PC-9 (cell line): ENCODE measurements at regions not wholly inside any gene's neighbourhood (a gene's known extent, or its start where the extent isn't known, plus 50 kb on each side); places are given as distances from the start of the nearest gene placed in this dataset.

ENCODE experiments used
- BruUV-seq: library from RNA; stranded (reverse); fragments of 400-500 nt; replicated peaks from 2 replicates; lab custom pipeline; 2021; lab: Mats Ljungman, UMichigan
- CTCF ChIA-PET: fragments of 300-600 bp; sonication (Branson Sonifier 250); formaldehyde crosslinking; loops from one replicate; lab custom pipeline; 2022; ENCODE audit warnings: antibody characterized with exemption; lab: Charles Lee
- POLR2A ChIA-PET: fragments of 300-600 bp; sonication (Branson Sonifier 250); formaldehyde crosslinking; loops from one replicate; lab custom pipeline; 2022; ENCODE audit warnings: antibody characterized with exemption; ENCODE audit not compliant: unreplicated experiment; lab: Charles Lee
- DNase-seq, 2 experiments: peaks; one replicate each; pipeline versions ENCODE4 v3.0.0 to v3.0.0-alpha.2; 2015 to 2022; ENCODE audit warnings: mixed read lengths in 1 of 2
- H2AFZ ChIP-seq: fragments of 200-600 bp; sonication (generic); 2 replicates; pipeline ENCODE4 v1.8.1; 2017; ENCODE audit warnings: antibody characterized with exemption
- H3F3A ChIP-seq: fragments of 200-600 bp; sonication (generic); 2 replicates; pipeline ENCODE4 v1.8.1; 2017; ENCODE audit warnings: antibody characterized with exemption, mild to moderate bottlenecking, low read depth; ENCODE audit not compliant: insufficient read depth
- H3K27ac ChIP-seq: fragments of 200-600 bp; sonication (generic); 2 replicates; pipeline ENCODE4 v1.6.1; 2016; ENCODE audit warnings: mixed run types
- H3K27me3 ChIP-seq: fragments of 200-600 bp; sonication (generic); 2 replicates; pipeline ENCODE4 v1.6.1; 2016; ENCODE audit warnings: low read depth, mixed run types; ENCODE audit not compliant: insufficient read depth
- H3K36me3 ChIP-seq: fragments of 200-600 bp; sonication (generic); 2 replicates; pipeline ENCODE4 v1.6.1; 2016; ENCODE audit warnings: low read depth, mixed run types
- H3K4me1 ChIP-seq: fragments of 200-600 bp; sonication (generic); replicated peaks from 2 replicates; pipeline ENCODE4 v1.6.1; 2016; ENCODE audit warnings: mixed run types; ENCODE audit not compliant: insufficient read depth
- H3K4me2 ChIP-seq: fragments of 200-600 bp; sonication (generic); 2 replicates; pipeline ENCODE4 v1.6.1; 2017; ENCODE audit warnings: mixed run types
- H3K4me3 ChIP-seq: fragments of 200-600 bp; sonication (generic); 2 replicates; pipeline ENCODE4 v1.6.1; 2016; ENCODE audit warnings: mixed run types
- H3K79me2 ChIP-seq: fragments of 200-600 bp; sonication (generic); 2 replicates; pipeline ENCODE4 v1.6.1; 2017; ENCODE audit warnings: low read depth, mixed run types
- H3K9me2 ChIP-seq: fragments of 200-600 bp; sonication (generic); 2 replicates; pipeline ENCODE4 v1.8.1; 2017; ENCODE audit warnings: mild to moderate bottlenecking; ENCODE audit not compliant: insufficient read depth
- H3K9me3 ChIP-seq: fragments of 200-600 bp; sonication (generic); 2 replicates; pipeline ENCODE4 v1.8.1; 2016; ENCODE audit warnings: low read depth; ENCODE audit not compliant: insufficient read depth
- H4K20me1 ChIP-seq: fragments of 200-600 bp; sonication (generic); 2 replicates; pipeline ENCODE4 v1.8.1; 2017; ENCODE audit not compliant: insufficient read depth
- CTCF ChIP-seq: fragments of 200-600 bp; sonication (generic); conservative IDR thresholded peaks from 2 replicates; pipeline ENCODE4 v1.6.1; 2017; ENCODE audit warnings: mixed run types, antibody characterized with exemption, mild to moderate bottlenecking, moderate library complexity
- EZH2 ChIP-seq: fragments of 200-600 bp; sonication (generic); IDR thresholded peaks from 2 replicates; pipeline ENCODE4 v1.8.0; 2017; ENCODE audit warnings: antibody characterized with exemption, low read depth
- intact Hi-C: fragments of 100-400 bp; cut with micrococcal nuclease; formaldehyde crosslinking; loops from one replicate; pipeline ENCODE4 v1.10.0; 2022; ENCODE audit not compliant: unreplicated experiment

- DNase-seq, result peak in 1 of 2 experiments; percentile 10
- Histone ChIP-seq H3K4me2 (no peak overlapping the region), H4K20me1 (no peaks in the 10 kb centered on the region), H3K9me3 (no peaks in the 10 kb centered on the region), H2AFZ (no peak overlapping the region), H3K79me2 (no peaks in the 10 kb centered on the region), H3F3A (no peaks in the 10 kb centered on the region), H3K27ac (no peak overlapping the region), H3K4me1 (no peaks in the 10 kb centered on the region), H3K9me2 (no peaks in the 10 kb centered on the region), H3K4me3 (no peak overlapping the region), H3K27me3 (no peaks in the 10 kb centered on the region), H3K36me3 (no peaks in the 10 kb centered on the region)
- POLR2A ChIA-PET, result no interaction called here
- BruUV-seq, result no TSS peak
- CTCF ChIA-PET, result no interaction called here
- TF ChIP-seq EZH2 (no peak), CTCF (no peak)
- intact Hi-C loops, result no loop called here
Observed at GRCh38 chr13:40318366-40318765, 348.1 kb downstream of the FOXO1 start.

GRCh38 chr13:40319699-40320579, 346.5 kb downstream of the FOXO1 start:
- no TSS peak for BruUV-seq
- CTCF ChIA-PET, result no interaction called here
- Histone ChIP-seq H3F3A (no peaks in the 10 kb centered on the region), H3K9me3 (no peaks in the 10 kb centered on the region; the same call in 1 of the 2 replicates), H3K36me3 (no peaks in the 10 kb centered on the region), H3K27ac (no peak overlapping the region), H3K4me3 (no peak overlapping the region), H3K79me2 (no peaks in the 10 kb centered on the region), H3K4me2 (no peak overlapping the region), H3K4me1 (no peaks in the 10 kb centered on the region), H4K20me1 (no peaks in the 10 kb centered on the region), H3K9me2 (no peaks in the 10 kb centered on the region), H3K27me3 (no peaks in the 10 kb centered on the region), H2AFZ (no peak overlapping the region)
- intact Hi-C loops, result no loop called here
- TF ChIP-seq CTCF, result no peak
- no peak for TF ChIP-seq EZH2
- DNase-seq, result no peak
- POLR2A ChIA-PET, result no interaction called here

GRCh38 chr13:40328091-40328490, 338.4 kb downstream of the FOXO1 start:
- no peaks in the 10 kb centered on the region for H3K36me3 ChIP-seq
- intact Hi-C loops, result no loop called here
- H3K27me3 ChIP-seq, result no peaks in the 10 kb centered on the region
- no peaks in the 10 kb centered on the region for H3K9me2 ChIP-seq
- TF ChIP-seq CTCF, result no peak
- TF ChIP-seq EZH2, result no peak
- no peaks in the 10 kb centered on the region for H3K79me2 ChIP-seq
- no peak overlapping the region for H2AFZ ChIP-seq
- no peak overlapping the region for H3K4me2 ChIP-seq
- H3K4me3 ChIP-seq, result no peak overlapping the region
- CTCF ChIA-PET, result no interaction called here
- H3F3A ChIP-seq, result no peaks in the 10 kb centered on the region
- no peaks in the 10 kb centered on the region; the same call in 1 of the 2 replicates for H3K9me3 ChIP-seq
- H4K20me1 ChIP-seq, result no peaks in the 10 kb centered on the region
- POLR2A ChIA-PET, result no interaction called here
- no peak overlapping the region for H3K27ac ChIP-seq
- no peak for DNase-seq
- no peaks in the 10 kb centered on the region; the same call in 1 of the 2 replicates for H3K4me1 ChIP-seq
- no TSS peak for BruUV-seq
